Pancreas (tissue), 10 donors: ENCODE measurements at regions not wholly inside any gene's neighbourhood (a gene's known extent, or its start where the extent isn't known, plus 50 kb on each side); places are given as distances from the start of the nearest gene placed in this dataset.

Experiments used
- ATAC-seq, 4 donors: fragments of 200-7000 bp; cut with Tn5 transposase; one replicate each; pipeline versions ENCODE4 v1.8.0 to v1.9.1; 2020; ENCODE audit warnings: mild to moderate bottlenecking in 4 of 4, moderate library complexity in 4 of 4
- DNase-seq, 6 donors: peaks; one replicate each; pipeline ENCODE4 v3.0.0-alpha.2; 2020
- FAIRE-seq: peaks from 2 replicates; lab custom pipeline; 2012; peaks lifted over from hg19 to GRCh38; lab: Jason Lieb, UNC
- H3K27ac ChIP-seq, 4 donors: fragments of 200-600 bp; sonication (generic); 1 replicate in 3 of 4; 2 replicates in 1 of 4; pipeline versions ENCODE4 v1.5.0 to v1.8.0; 2020
- H3K27me3 ChIP-seq, 4 donors: fragments of 200-600 bp; one replicate each; pipeline ENCODE4 v1.8.0; 2021
- H3K36me3 ChIP-seq, 3 donors: fragments of 200-600 bp; sonication (generic) in 1 of 3; one replicate each; pipeline versions ENCODE4 v1.5.0 to v1.8.0; 2020 to 2021
- H3K4me1 ChIP-seq, 3 donors: fragments of 200-600 bp; one replicate each; pipeline ENCODE4 v1.8.0; 2021
- H3K4me3 ChIP-seq, 4 donors: fragments of 200-600 bp; sonication (generic) in 2 of 4; one replicate each; pipeline versions ENCODE4 v1.5.0 to v1.8.0; 2020 to 2021
- H3K9me3 ChIP-seq, 4 donors: fragments of 200-600 bp; one replicate each; pipeline ENCODE4 v1.8.0; 2021
- CTCF ChIP-seq, 4 donors: fragments of 200-600 bp; sonication (generic) in 3 of 4; IDR thresholded peaks; one replicate each; pipeline versions ENCODE4 v1.5.0 to v1.8.0; 2021; ENCODE audit warnings: antibody characterized with exemption in 4 of 4
- WGBS, 2 donors: extraction: QIAGEN DNeasy Blood & Tissue Kit; methylation state at CpG; one replicate each; pipeline ENCODE4 v1.1.7; 2013; 5-methylcytosine and 5-hydroxymethylcytosine counted together
- intact Hi-C, 3 donors: fragments of 100-400 bp; cut with DNase I; formaldehyde crosslinking; loops; one replicate each; pipeline versions ENCODE4 v1.11.1 to v1.14.2; 2022
- donor health status: healthy with polysubstance abuse.
- donor health status: DM: no; HTN: no; CAD: no; lungs with moderate emphysema.
- donor health status: DM: no; HTN: no; CAD: no.
- donor health status: control.
- donor health status: control.
- donor health status: Bipolar disorder and iron deficiency.
- donor health status: DM: yes; HTN: yes; CAD: no.
- donor health status: DM: no; HTN: no; CAD: no.
- donor health status: DM: no; HTN: no; CAD: no.
- donor health status: DM: yes; HTN: yes; CAD: no.

DNA sequence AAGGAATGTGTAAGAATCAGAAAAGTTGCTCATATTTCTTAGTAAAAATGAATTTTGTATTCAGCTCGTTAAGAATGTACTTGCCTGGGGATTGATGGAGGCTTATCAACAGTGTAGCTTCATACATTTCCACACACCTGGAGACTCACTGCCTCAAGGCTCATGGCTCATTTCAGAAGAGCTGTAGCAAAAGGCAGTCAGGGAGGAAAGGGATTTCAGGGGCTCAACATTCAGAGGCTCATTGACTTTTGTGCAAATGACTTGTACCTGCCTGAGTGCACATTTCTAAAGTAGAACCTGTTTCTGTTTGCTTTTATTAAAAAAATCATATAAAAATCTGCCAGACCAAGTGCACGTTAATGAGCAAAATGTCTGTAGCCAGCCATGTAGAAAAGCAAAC, 304.4 kb downstream of the KCNS3 start:
- H3K4me3 ChIP-seq = no peak overlapping the region
- H3K9me3 ChIP-seq = no peaks in the 10 kb centered on the region
- H3K27ac ChIP-seq = no peak overlapping the region
- no peak for FAIRE-seq
- intact Hi-C loops = no loop called here
- no peaks in the 10 kb centered on the region for H3K36me3 ChIP-seq
- WGBS, 2 donors = 55 to 72% methylated on average over 2 of the region's 2 CpGs
- no peaks in the 10 kb centered on the region for H3K4me1 ChIP-seq
- ATAC-seq = no peak
- no peaks in the 10 kb centered on the region for H3K27me3 ChIP-seq
- no peak for DNase-seq
- no peak for TF ChIP-seq CTCF (IDR thresholded peaks at IDR 0.05)

DNA sequence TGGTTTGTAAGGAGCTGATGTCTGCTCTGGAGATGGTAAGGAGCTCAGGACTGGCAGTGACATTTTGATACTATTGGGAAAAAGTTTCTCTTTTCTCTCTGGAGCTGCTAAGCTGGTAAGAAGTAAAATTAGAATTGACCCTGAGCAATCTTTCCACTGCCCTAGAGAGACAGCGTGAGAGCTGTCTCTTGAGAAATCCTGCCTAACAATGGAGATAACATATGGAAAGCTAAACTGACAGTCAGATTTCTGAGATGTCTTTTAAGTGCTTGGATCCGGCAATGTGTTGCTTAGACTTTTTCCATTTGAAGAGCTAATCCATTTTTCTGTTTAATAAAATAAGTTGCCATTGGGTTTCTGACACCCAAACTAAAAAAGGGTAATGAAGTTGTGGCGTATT, 302.4 kb downstream of the KCNS3 start:
- WGBS, 2 donors = 54 to 55% methylated on average over 3 of the region's 3 CpGs
- Histone ChIP-seq H3K9me3 (no peaks in the 10 kb centered on the region), H3K36me3 (no peaks in the 10 kb centered on the region), H3K27ac (no peak overlapping the region), H3K4me1 (no peaks in the 10 kb centered on the region), H3K27me3 (no peaks in the 10 kb centered on the region), H3K4me3 (no peak overlapping the region)
- TF ChIP-seq CTCF (IDR thresholded peaks at IDR 0.05) = no peak
- ATAC-seq = no peak
- FAIRE-seq = no peak
- intact Hi-C loops = no loop called here
- DNase-seq = no peak

DNA sequence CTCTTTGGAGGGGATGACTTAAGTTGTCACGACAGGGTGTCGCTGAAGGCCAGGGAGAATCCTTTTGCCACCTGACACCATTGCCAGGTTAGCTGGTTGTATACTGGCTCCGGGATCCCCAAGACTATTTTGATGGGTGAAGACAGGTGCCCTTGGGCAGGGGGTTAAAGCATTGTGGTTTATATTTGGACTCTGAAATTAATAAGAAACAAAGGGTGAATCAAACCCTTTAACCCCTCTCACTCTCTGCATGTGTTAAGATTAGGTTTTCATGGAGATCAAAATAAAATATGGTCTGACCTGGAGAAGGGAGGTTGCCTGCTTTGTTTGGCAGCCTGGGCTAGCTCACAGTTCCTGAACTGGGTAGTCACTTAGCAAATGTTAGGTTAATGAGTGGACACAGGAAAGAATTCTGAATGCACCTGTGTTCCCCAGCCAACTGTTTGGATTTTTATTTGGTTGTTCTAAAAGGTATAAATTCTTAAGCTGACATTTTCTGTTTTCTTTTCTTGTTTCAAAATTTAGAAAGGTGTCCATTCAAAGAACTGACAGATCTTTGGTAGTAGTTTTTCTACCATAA, 301.7 kb downstream of the KCNS3 start:
- 47 to 48% methylated on average over 3 of the region's 3 CpGs for WGBS, 2 donors
- no peaks in the 10 kb centered on the region for H3K9me3 ChIP-seq
- ATAC-seq (peak in 2 of 4 donors; percentile 32 to 63), FAIRE-seq (no peak), DNase-seq (no peak)
- intact Hi-C loops = no loop called here
- H3K27ac ChIP-seq = no peak overlapping the region
- H3K4me1 ChIP-seq = no peaks in the 10 kb centered on the region
- no peak for TF ChIP-seq CTCF (IDR thresholded peaks at IDR 0.05)
- H3K4me3 ChIP-seq = no peak overlapping the region
- no peaks in the 10 kb centered on the region for H3K36me3 ChIP-seq
- H3K27me3 ChIP-seq = no peaks in the 10 kb centered on the region

- ATAC-seq (peak; percentile 56 to 79 (median 75)), FAIRE-seq (peak; percentile 93)
- no peaks in the 10 kb centered on the region for H3K36me3 ChIP-seq
Measured at GRCh38 chr2:18178736-18179349, 300.4 kb downstream of the KCNS3 start.

More at GRCh38 chr2:18178736-18179349, 300.4 kb downstream of the KCNS3 start:
- intact Hi-C loops = no loop called here
- Histone ChIP-seq H3K4me1 (no peaks in the 10 kb centered on the region), H3K9me3 (no peaks in the 10 kb centered on the region), H3K27ac (no peak overlapping the region), H3K27me3 (no peaks in the 10 kb centered on the region), H3K4me3 (no peak overlapping the region)
- peak in 1 of 6 donors; percentile 27 for DNase-seq
- 32 to 38% methylated on average over 1 of the region's 1 CpG for WGBS, 2 donors
- TF ChIP-seq CTCF (IDR thresholded peaks at IDR 0.05) = peak; percentile 38 to 79 (median 70)
